DND-41 (cell line): ENCODE measurements at regions not wholly inside any gene's neighbourhood (a gene's known extent, or its start where the extent isn't known, plus 50 kb on each side); places are given as distances from the start of the nearest gene placed in this dataset.

ENCODE experiments used
- CTCF ChIP-seq: IDR thresholded peaks from 2 replicates; pipeline ENCODE4 v1.5.1; 2012; ENCODE audit warnings: borderline replicate concordance, low read length, moderate library complexity, mild to moderate bottlenecking; ENCODE audit not compliant: poor library complexity, severe bottlenecking; ENCODE audit errors: extremely low read depth
- EZH2 ChIP-seq: IDR thresholded peaks from 3 replicates; pipeline ENCODE4 v1.6.1; 2012; ENCODE audit warnings: borderline replicate concordance, low read depth, mild to moderate bottlenecking, moderate library complexity, low read length, inconsistent platforms; ENCODE audit not compliant: severe bottlenecking

GRCh38 chr17:13986855-13987254 is 82.4 kb upstream of the COX10 start:
- TF ChIP-seq CTCF (no peak), EZH2 (no peak)
